Nephron (organoid): ENCODE measurements at regions not wholly inside any gene's neighbourhood (a gene's known extent, or its start where the extent isn't known, plus 50 kb on each side); places are given as distances from the start of the nearest gene placed in this dataset.

Source experiments
- H3K27ac Mint-ChIP-seq, 3 experiments: 2 replicates each; pipeline ENCODE4 v1.8.0; 2020; ENCODE audit warnings: mixed read lengths in 3 of 3, mild to moderate bottlenecking in 2 of 3, moderate library complexity in 1 of 3
- H3K27me3 Mint-ChIP-seq: 2 replicates; pipeline ENCODE4 v1.8.0; 2021; ENCODE audit warnings: low read depth, mild to moderate bottlenecking, moderate library complexity, mixed read lengths
- H3K36me3 Mint-ChIP-seq: 2 replicates; pipeline ENCODE4 v1.8.0; 2020; ENCODE audit warnings: low read depth, mixed read lengths
- H3K4me1 Mint-ChIP-seq: 2 replicates; pipeline ENCODE4 v1.8.0; 2020; ENCODE audit warnings: mixed read lengths
- H3K4me3 Mint-ChIP-seq, 3 experiments: 2 replicates each; pipeline ENCODE4 v1.8.0; 2020; ENCODE audit warnings: mild to moderate bottlenecking in 3 of 3, mixed read lengths in 3 of 3, moderate library complexity in 2 of 3
- H3K9me3 Mint-ChIP-seq: 2 replicates; pipeline ENCODE4 v1.8.0; 2020; ENCODE audit warnings: mixed read lengths
- CTCF ChIP-seq, 3 experiments: fragments of 200-600 bp; sonication (generic); IDR thresholded peaks; one replicate each; pipeline ENCODE4 v1.5.0; 2021; ENCODE audit warnings: antibody characterized with exemption in 3 of 3; ENCODE audit not compliant: unreplicated experiment in 3 of 3

DNA sequence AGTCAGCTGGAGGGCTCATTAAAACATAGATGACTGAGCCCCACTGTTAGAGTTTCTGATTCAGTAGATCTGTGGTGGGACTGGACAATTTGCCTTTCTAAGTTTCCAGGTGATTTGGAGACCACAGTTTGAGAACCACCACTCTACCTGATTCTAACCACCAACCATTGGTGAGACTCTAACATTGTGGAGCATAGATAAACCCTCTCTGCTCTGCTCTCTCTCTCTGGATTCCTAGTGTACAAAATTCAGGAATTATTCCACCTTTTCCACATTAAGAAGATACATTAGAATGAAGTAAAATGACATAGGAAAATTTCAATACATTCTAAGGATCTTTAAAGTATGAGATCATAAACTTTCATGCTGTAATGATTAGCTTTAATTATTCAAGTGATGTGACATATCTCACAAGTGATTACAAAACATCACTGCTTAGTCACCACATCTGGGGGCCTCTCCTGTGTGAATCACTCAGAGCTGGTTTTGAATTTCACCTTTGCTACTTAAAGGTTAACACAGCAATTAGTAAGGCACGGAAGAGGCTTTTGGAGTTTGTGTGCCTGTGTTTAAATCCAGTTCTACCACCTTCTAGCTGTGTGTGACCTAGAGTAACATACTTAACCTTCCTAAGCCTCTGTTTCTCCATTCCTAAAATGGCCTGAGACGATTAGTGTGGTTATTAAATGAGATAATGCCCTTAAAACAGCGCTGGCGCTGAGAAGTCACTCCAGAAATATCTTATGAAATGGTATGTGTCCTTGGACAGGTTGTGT lies 78.5 kb upstream of the NBEA start:
- Mint-ChIP-seq H3K9me3 (no peaks in the 10 kb centered on the region), H3K27me3 (no peaks in the 10 kb centered on the region), H3K36me3 (no peaks in the 10 kb centered on the region), H3K4me3 (no peak overlapping the region), H3K27ac (peak overlapping the region in 1 of 3 experiments; percentile 67), H3K4me1 (peaks cover 38% of the 10 kb centered on the region)
- no peak for TF ChIP-seq CTCF (IDR thresholded peaks at IDR 0.05; ENCODE audit: unreplicated experiment in 3 of 3)

GRCh38 chr13:34864671-34865070 lies 77.4 kb upstream of the NBEA start:
- Mint-ChIP-seq H3K36me3 (no peaks in the 10 kb centered on the region), H3K4me1 (peaks cover 43% of the 10 kb centered on the region), H3K4me3 (no peak overlapping the region), H3K27me3 (no peaks in the 10 kb centered on the region), H3K9me3 (no peaks in the 10 kb centered on the region), H3K27ac (peak overlapping the region in 1 of 3 experiments; percentile 25)
- no peak for TF ChIP-seq CTCF (IDR thresholded peaks at IDR 0.05; ENCODE audit: unreplicated experiment in 3 of 3)

- H3K27ac Mint-ChIP-seq: peak overlapping the region; percentile 14 to 37 (median 26)
- H3K4me3 Mint-ChIP-seq: no peak overlapping the region
- H3K4me1 Mint-ChIP-seq: peaks cover 43% of the 10 kb centered on the region
- H3K9me3 Mint-ChIP-seq: no peaks in the 10 kb centered on the region
- TF ChIP-seq CTCF (IDR thresholded peaks at IDR 0.05; ENCODE audit: unreplicated experiment in 3 of 3): no peak
- no peaks in the 10 kb centered on the region for H3K27me3 Mint-ChIP-seq
- no peaks in the 10 kb centered on the region for H3K36me3 Mint-ChIP-seq
Observed at GRCh38 chr13:34867590-34867989, 74.5 kb upstream of the NBEA start.

GRCh38 chr13:34868733-34869132 lies 73.3 kb upstream of the NBEA start:
- peak overlapping the region in 1 of 3 experiments; percentile 37 for H3K27ac Mint-ChIP-seq
- H3K27me3 Mint-ChIP-seq: no peaks in the 10 kb centered on the region
- peaks cover 39% of the 10 kb centered on the region for H3K4me1 Mint-ChIP-seq
- TF ChIP-seq CTCF (IDR thresholded peaks at IDR 0.05; ENCODE audit: unreplicated experiment in 3 of 3): no peak
- H3K36me3 Mint-ChIP-seq: no peaks in the 10 kb centered on the region
- no peak overlapping the region for H3K4me3 Mint-ChIP-seq
- H3K9me3 Mint-ChIP-seq: no peaks in the 10 kb centered on the region

GRCh38 chr13:34869696-34870095 lies 72.4 kb upstream of the NBEA start:
- Mint-ChIP-seq H3K27ac (no peak overlapping the region), H3K27me3 (no peaks in the 10 kb centered on the region), H3K36me3 (no peaks in the 10 kb centered on the region), H3K4me1 (peaks cover 32% of the 10 kb centered on the region), H3K4me3 (no peak overlapping the region), H3K9me3 (no peaks in the 10 kb centered on the region)
- no peak for TF ChIP-seq CTCF (IDR thresholded peaks at IDR 0.05; ENCODE audit: unreplicated experiment in 3 of 3)

GRCh38 chr13:34878329-34878728 lies 63.7 kb upstream of the NBEA start:
- no peaks in the 10 kb centered on the region for H3K36me3 Mint-ChIP-seq
- no peak overlapping the region for H3K4me3 Mint-ChIP-seq
- no peaks in the 10 kb centered on the region for H3K9me3 Mint-ChIP-seq
- H3K4me1 Mint-ChIP-seq: peaks cover 8% of the 10 kb centered on the region
- H3K27me3 Mint-ChIP-seq: no peaks in the 10 kb centered on the region
- no peak for TF ChIP-seq CTCF (IDR thresholded peaks at IDR 0.05; ENCODE audit: unreplicated experiment in 3 of 3)
- no peak overlapping the region for H3K27ac Mint-ChIP-seq
